Neuronal stem cell (in vitro differentiated cells): ENCODE measurements at regions not wholly inside any gene's neighbourhood (a gene's known extent, or its start where the extent isn't known, plus 50 kb on each side); places are given as distances from the start of the nearest gene placed in this dataset.

ENCODE experiments used
- DNase-seq: peaks from one replicate; pipeline ENCODE4 v3.0.0-alpha.2; 2013; ENCODE audit warnings: low spot score
- H2AFZ ChIP-seq: one replicate; pipeline ENCODE4 v1.6.1; 2013; ENCODE audit warnings: mild to moderate bottlenecking, low read length, inconsistent platforms
- H2AK5ac ChIP-seq: 2 replicates; pipeline ENCODE4 v1.6.1; 2013; ENCODE audit warnings: low read depth, mild to moderate bottlenecking, inconsistent platforms, low read length, moderate library complexity, mixed read lengths
- H2BK120ac ChIP-seq: 2 replicates; pipeline ENCODE4 v1.6.1; 2013; ENCODE audit warnings: low read depth, mild to moderate bottlenecking, inconsistent platforms, low read length, moderate library complexity, mixed read lengths
- H2BK12ac ChIP-seq: one replicate; pipeline ENCODE4 v1.6.1; 2013; ENCODE audit warnings: low read length, inconsistent platforms
- H2BK15ac ChIP-seq: 2 replicates; pipeline ENCODE4 v1.6.1; 2013; ENCODE audit warnings: mild to moderate bottlenecking, low read length, inconsistent platforms, mixed read lengths
- H2BK5ac ChIP-seq: one replicate; pipeline ENCODE4 v1.6.1; 2013; ENCODE audit warnings: inconsistent platforms, mild to moderate bottlenecking, low read length, moderate library complexity
- H3K14ac ChIP-seq: one replicate; pipeline ENCODE4 v1.6.1; 2013; ENCODE audit warnings: low read length, inconsistent platforms
- H3K18ac ChIP-seq: 2 replicates; pipeline ENCODE4 v1.6.1; 2013; ENCODE audit warnings: low read length, inconsistent platforms
- H3K23ac ChIP-seq: 2 replicates; pipeline ENCODE4 v1.6.1; 2013; ENCODE audit warnings: low read depth, mild to moderate bottlenecking, mixed read lengths, low read length, inconsistent platforms; ENCODE audit not compliant: poor library complexity
- H3K27ac ChIP-seq: replicated peaks from 3 replicates; pipeline ENCODE4 v1.5.1; 2013; ENCODE audit warnings: low read length, inconsistent platforms
- H3K27me3 ChIP-seq, 3 experiments: 2 replicates each; pipeline ENCODE4 v1.6.1; 2013; ENCODE audit warnings: low read length in 3 of 3, mild to moderate bottlenecking in 2 of 3, inconsistent platforms in 1 of 3, low read depth in 1 of 3, mixed read lengths in 1 of 3, moderate library complexity in 1 of 3; ENCODE audit not compliant: control insufficient read depth in 3 of 3, insufficient read depth in 3 of 3
- H3K36me3 ChIP-seq, 2 donors: replicated peaks in 1 of 2; 2 replicates each; pipeline ENCODE4 v1.6.1; 2013; ENCODE audit warnings: low read length in 2 of 2; ENCODE audit not compliant: control insufficient read depth in 2 of 2, insufficient read depth in 2 of 2
- H3K4ac ChIP-seq: 2 replicates; pipeline ENCODE4 v1.6.1; 2013; ENCODE audit warnings: inconsistent platforms, mild to moderate bottlenecking, low read length, moderate library complexity
- H3K4me1 ChIP-seq, 2 donors: 1 replicate in 1 of 2; 2 replicates in 1 of 2; pipeline ENCODE4 v1.6.1; 2013; ENCODE audit warnings: low read length in 2 of 2, low read depth in 1 of 2; ENCODE audit not compliant: control insufficient read depth in 2 of 2, insufficient read depth in 1 of 2
- H3K4me2 ChIP-seq: one replicate; pipeline ENCODE4 v1.6.1; 2013; ENCODE audit warnings: mild to moderate bottlenecking, low read length, inconsistent platforms; ENCODE audit not compliant: insufficient read depth, poor library complexity, severe bottlenecking
- H3K4me3 ChIP-seq, 2 donors: 2 replicates each; pipeline ENCODE4 v1.5.1; 2013; ENCODE audit warnings: low read length in 2 of 2, mild to moderate bottlenecking in 2 of 2, inconsistent platforms in 1 of 2, moderate library complexity in 1 of 2
- H3K79me1 ChIP-seq: one replicate; pipeline ENCODE4 v1.6.1; 2013; ENCODE audit warnings: low read depth, mild to moderate bottlenecking, inconsistent platforms, low read length, moderate library complexity
- H3K9ac ChIP-seq: one replicate; pipeline ENCODE4 v1.6.1; 2013; ENCODE audit warnings: mild to moderate bottlenecking, low read depth, low read length, inconsistent platforms; ENCODE audit not compliant: poor library complexity
- H3K9me3 ChIP-seq, 2 donors: replicated peaks in 1 of 2; 2 replicates each; pipeline versions ENCODE3 to v1.6.1; 2013; ENCODE audit warnings: low read length in 2 of 2, mild to moderate bottlenecking in 2 of 2, inconsistent platforms in 1 of 2, low read depth in 1 of 2, mixed read lengths in 1 of 2, moderate library complexity in 1 of 2; ENCODE audit not compliant: control insufficient read depth in 2 of 2, insufficient read depth in 1 of 2
- H4K8ac ChIP-seq: one replicate; pipeline ENCODE4 v1.6.1; 2013; ENCODE audit warnings: low read depth, mild to moderate bottlenecking, inconsistent platforms, low read length, moderate library complexity
- H4K91ac ChIP-seq: one replicate; pipeline ENCODE4 v1.6.1; 2013; ENCODE audit warnings: low read length, low read depth, mild to moderate bottlenecking, inconsistent platforms; ENCODE audit not compliant: poor library complexity
- WGBS, 2 donors: extraction: QIAGEN DNeasy Blood & Tissue Kit; methylation state at CpG; one replicate each; pipeline ENCODE4 v1.1.7; 2013; ENCODE audit warnings: missing lambda C conversion rate in 2 of 2, mixed read lengths in 1 of 2; ENCODE audit not compliant: insufficient read length in 2 of 2, insufficient replicate concordance in 1 of 2; ENCODE audit errors: extremely low coverage in 2 of 2; 5-methylcytosine and 5-hydroxymethylcytosine counted together

- Histone ChIP-seq H4K8ac (no peak overlapping the region), H2AK5ac (no peak overlapping the region), H3K79me1 (no peaks in the 10 kb centered on the region), H2AFZ (no peak overlapping the region), H3K18ac (no peak overlapping the region), H3K9me3 (peaks cover 0 to 4% of the 10 kb centered on the region in 2 donors), H2BK5ac (no peak overlapping the region), H3K4ac (no peak overlapping the region), H3K9ac (no peak overlapping the region), H3K36me3 (no peaks in the 10 kb centered on the region), H3K4me3 (no peak overlapping the region), H3K4me1 (no peaks in the 10 kb centered on the region), H4K91ac (no peak overlapping the region), H3K4me2 (no peak overlapping the region), H2BK15ac (no peak overlapping the region), H2BK12ac (no peak overlapping the region), H2BK120ac (no peak overlapping the region), H3K23ac (no peak overlapping the region), H3K27me3 (no peaks in the 10 kb centered on the region), H3K14ac (no peak overlapping the region), H3K27ac (no peak overlapping the region)
- no CpG with 5 or more reads among the region's 4 CpGs for WGBS, 2 donors
- no peak for DNase-seq
Observed at GRCh38 chr2:188797371-188797770, 176.8 kb upstream of the COL3A1 start.

DNA sequence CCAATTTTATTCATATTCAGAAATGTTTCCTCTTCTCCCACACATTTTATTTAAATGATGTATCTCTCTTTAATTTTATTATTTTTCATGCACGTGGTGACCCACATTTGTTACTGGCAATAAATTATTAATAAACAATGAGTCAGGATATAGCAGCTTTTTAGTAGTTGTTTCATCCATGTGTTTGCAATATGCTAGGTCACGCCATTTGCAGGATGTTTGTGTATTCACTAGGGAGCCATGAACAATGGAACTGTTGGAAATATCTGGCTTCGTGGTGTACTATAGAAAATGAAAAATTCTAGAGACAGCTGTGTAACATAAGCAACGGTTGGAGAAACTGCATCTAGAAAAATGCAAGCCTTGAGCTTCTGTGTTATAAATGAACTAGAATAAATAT, 176.0 kb upstream of the COL3A1 start:
- Histone ChIP-seq H3K4me1 (no peaks in the 10 kb centered on the region), H3K4me2 (no peak overlapping the region), H3K18ac (no peak overlapping the region), H4K8ac (no peak overlapping the region), H4K91ac (no peak overlapping the region), H2AK5ac (no peak overlapping the region), H3K27me3 (no peaks in the 10 kb centered on the region), H3K23ac (no peak overlapping the region), H3K4ac (no peak overlapping the region), H3K9me3 (peaks cover 0 to 8% of the 10 kb centered on the region in 2 donors), H2BK5ac (no peak overlapping the region), H3K4me3 (no peak overlapping the region), H3K27ac (no peak overlapping the region), H2AFZ (no peak overlapping the region), H3K36me3 (no peaks in the 10 kb centered on the region), H3K14ac (no peak overlapping the region), H3K79me1 (no peaks in the 10 kb centered on the region), H2BK12ac (no peak overlapping the region), H2BK15ac (no peak overlapping the region), H2BK120ac (no peak overlapping the region), H3K9ac (no peak overlapping the region)
- no peak for DNase-seq
- no CpG with 5 or more reads among the region's 4 CpGs for WGBS, 2 donors

- Histone ChIP-seq H3K23ac (no peak overlapping the region), H2BK5ac (no peak overlapping the region), H3K14ac (no peak overlapping the region), H2AK5ac (no peak overlapping the region), H2BK15ac (no peak overlapping the region), H3K4me1 (peaks cover 0 to 4% of the 10 kb centered on the region in 2 donors), H3K4me3 (no peak overlapping the region), H3K4ac (no peak overlapping the region), H3K4me2 (no peak overlapping the region), H2BK12ac (no peak overlapping the region), H4K8ac (no peak overlapping the region), H2AFZ (peak overlapping the region; percentile 54), H3K18ac (no peak overlapping the region), H3K36me3 (no peaks in the 10 kb centered on the region), H3K79me1 (no peaks in the 10 kb centered on the region), H3K9ac (no peak overlapping the region), H4K91ac (no peak overlapping the region), H2BK120ac (no peak overlapping the region), H3K27me3 (no peaks in the 10 kb centered on the region), H3K27ac (no peak overlapping the region), H3K9me3 (peaks cover 0 to 14% of the 10 kb centered on the region in 2 donors)
- no peak for DNase-seq
- WGBS, 2 donors, result no CpG with 5 or more reads among the region's 4 CpGs
Observed at GRCh38 chr2:188805219-188805618, 169.0 kb upstream of the COL3A1 start.

DNA sequence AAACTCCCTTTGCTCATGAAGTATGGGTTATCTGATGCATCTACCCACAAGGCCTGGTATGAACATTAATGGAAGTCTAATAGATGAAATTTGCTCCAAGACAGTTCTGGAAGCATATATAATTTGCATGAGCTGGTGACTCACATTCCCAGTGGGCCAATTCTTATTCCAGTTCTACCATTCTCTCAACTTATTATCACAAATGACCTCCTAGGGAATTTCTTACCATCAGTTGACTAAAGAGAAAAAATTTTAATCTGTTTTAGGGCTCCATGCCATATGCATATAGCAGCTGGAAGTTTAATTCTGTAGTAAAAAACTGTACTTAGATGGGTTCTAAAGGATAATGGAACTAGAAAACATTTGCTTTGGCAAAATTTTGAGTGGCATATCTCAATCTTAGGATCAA, 165.2 kb upstream of the COL3A1 start:
- no peak overlapping the region for H3K18ac ChIP-seq
- no peak overlapping the region for H3K9ac ChIP-seq
- H3K4me1 ChIP-seq, result peaks cover 0 to 4% of the 10 kb centered on the region in 2 donors
- no peak overlapping the region for H4K91ac ChIP-seq
- H3K14ac ChIP-seq, result no peak overlapping the region
- no peak overlapping the region for H2BK15ac ChIP-seq
- no peak overlapping the region for H3K4ac ChIP-seq
- H2AFZ ChIP-seq, result no peak overlapping the region
- H2BK120ac ChIP-seq, result no peak overlapping the region
- H3K36me3 ChIP-seq, result no peaks in the 10 kb centered on the region
- no peaks in the 10 kb centered on the region for H3K79me1 ChIP-seq
- H2AK5ac ChIP-seq, result no peak overlapping the region
- H2BK5ac ChIP-seq, result no peak overlapping the region
- no peak overlapping the region for H3K4me2 ChIP-seq
- no peak overlapping the region for H3K27ac ChIP-seq
- no peak for DNase-seq
- H3K23ac ChIP-seq, result no peak overlapping the region
- no peak overlapping the region for H2BK12ac ChIP-seq
- no peak overlapping the region for H3K4me3 ChIP-seq
- no peaks in the 10 kb centered on the region for H3K27me3 ChIP-seq
- no peak overlapping the region for H4K8ac ChIP-seq
- H3K9me3 ChIP-seq, result no peaks in the 10 kb centered on the region
